ENCODE measurements at regions not wholly inside any gene's neighbourhood (a gene's known extent, or its start where the extent isn't known, plus 50 kb on each side); places are given as distances from the start of the nearest gene placed in this dataset.
A peak's percentile ranks its signal among the peaks of the same experiment; 100 is the strongest.
"Not testable (repeated sequence)": the region's sequence is repeated elsewhere in the genome, so short reads cannot be mapped to it uniquely, and the experiment has no call there.

DNA sequence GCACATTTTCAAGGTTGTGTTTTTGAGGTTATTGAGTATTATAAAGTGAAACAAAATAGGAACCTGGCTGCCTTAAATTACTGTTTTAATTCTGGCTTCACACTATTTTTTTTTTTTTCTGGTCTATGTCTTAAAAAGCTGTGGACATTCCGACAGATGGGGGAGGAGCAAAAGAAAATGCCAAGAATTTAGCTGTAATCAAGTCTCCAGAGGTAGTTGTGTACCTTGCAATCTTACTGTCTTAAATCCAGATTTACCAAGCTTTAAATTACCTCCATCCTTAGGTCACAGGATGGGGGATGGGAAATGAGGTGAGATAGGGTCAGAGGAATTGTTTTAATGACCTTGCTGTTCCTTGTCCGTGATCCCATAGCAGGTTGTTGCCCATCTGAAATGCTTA, 182.8 kb downstream of the UTRN start:
- Histone ChIP-seq H4K20me1 (ENCODE audit: insufficient read depth, low read length) (no peaks in the 10 kb centered on the region), H3K4me3 (ENCODE audit: insufficient read depth, low read length) (no peak overlapping the region), H3K27me3 (ENCODE audit: insufficient read depth, low read length) (no peaks in the 10 kb centered on the region), H3K27ac (ENCODE audit: low read depth, low read length) (no peak overlapping the region), H2AFZ (ENCODE audit: low read length) (no peak overlapping the region), H3K36me3 (ENCODE audit: insufficient read depth, low read length) (peaks cover 9% of the 10 kb centered on the region), H3K4me2 (ENCODE audit: insufficient read depth, low read length) (no peak overlapping the region), H3K9me3 (ENCODE audit: low read depth, low read length) (no peaks in the 10 kb centered on the region), H3K4me1 (ENCODE audit: insufficient read depth, low read length) (no peaks in the 10 kb centered on the region), H3K79me2 (ENCODE audit: insufficient read depth, low read length) (peaks cover 2% of the 10 kb centered on the region)
- no peak for DNase-seq (ENCODE audit: insufficient read length, low spot score, missing footprints)
- TF ChIP-seq, protein P1, sequence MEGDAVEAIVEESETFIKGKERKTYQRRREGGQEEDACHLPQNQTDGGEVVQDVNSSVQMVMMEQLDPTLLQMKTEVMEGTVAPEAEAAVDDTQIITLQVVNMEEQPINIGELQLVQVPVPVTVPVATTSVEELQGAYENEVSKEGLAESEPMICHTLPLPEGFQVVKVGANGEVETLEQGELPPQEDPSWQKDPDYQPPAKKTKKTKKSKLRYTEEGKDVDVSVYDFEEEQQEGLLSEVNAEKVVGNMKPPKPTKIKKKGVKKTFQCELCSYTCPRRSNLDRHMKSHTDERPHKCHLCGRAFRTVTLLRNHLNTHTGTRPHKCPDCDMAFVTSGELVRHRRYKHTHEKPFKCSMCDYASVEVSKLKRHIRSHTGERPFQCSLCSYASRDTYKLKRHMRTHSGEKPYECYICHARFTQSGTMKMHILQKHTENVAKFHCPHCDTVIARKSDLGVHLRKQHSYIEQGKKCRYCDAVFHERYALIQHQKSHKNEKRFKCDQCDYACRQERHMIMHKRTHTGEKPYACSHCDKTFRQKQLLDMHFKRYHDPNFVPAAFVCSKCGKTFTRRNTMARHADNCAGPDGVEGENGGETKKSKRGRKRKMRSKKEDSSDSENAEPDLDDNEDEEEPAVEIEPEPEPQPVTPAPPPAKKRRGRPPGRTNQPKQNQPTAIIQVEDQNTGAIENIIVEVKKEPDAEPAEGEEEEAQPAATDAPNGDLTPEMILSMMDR (IDR thresholded peaks at IDR 0.05; ENCODE audit: extremely low read depth, low read depth, low read length): no peak

DNA sequence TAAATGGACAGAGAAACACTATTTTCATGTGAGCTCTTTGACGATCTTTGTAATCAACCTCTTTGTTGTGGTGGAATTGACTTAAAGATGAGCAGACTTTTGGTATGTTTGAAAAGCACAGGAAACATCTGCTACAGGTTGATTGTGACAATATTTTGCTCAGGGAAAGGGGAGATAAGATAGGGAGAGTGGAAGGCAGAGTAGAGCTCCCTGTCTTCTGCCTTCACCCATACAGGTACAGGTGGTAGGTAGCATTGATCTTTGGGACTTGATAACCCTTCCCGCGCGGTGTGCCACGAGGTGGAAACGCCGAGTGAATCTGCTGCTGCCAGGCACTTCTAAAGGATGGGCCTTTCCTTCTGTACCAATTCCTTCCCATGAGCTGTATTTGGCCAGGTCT, 183.6 kb downstream of the UTRN start:
- Histone ChIP-seq H3K27me3 (ENCODE audit: insufficient read depth, low read length) (no peaks in the 10 kb centered on the region), H3K27ac (ENCODE audit: low read depth, low read length) (no peak overlapping the region), H3K9me3 (ENCODE audit: low read depth, low read length) (no peaks in the 10 kb centered on the region), H2AFZ (ENCODE audit: low read length) (no peak overlapping the region), H3K4me1 (ENCODE audit: insufficient read depth, low read length) (no peaks in the 10 kb centered on the region), H3K4me3 (ENCODE audit: insufficient read depth, low read length) (no peak overlapping the region), H3K4me2 (ENCODE audit: insufficient read depth, low read length) (no peak overlapping the region), H3K36me3 (ENCODE audit: insufficient read depth, low read length) (peaks cover 4% of the 10 kb centered on the region), H4K20me1 (ENCODE audit: insufficient read depth, low read length) (no peaks in the 10 kb centered on the region), H3K79me2 (ENCODE audit: insufficient read depth, low read length) (peaks cover 2% of the 10 kb centered on the region)
- DNase-seq (ENCODE audit: insufficient read length, low spot score, missing footprints): no peak
- TF ChIP-seq, protein P1 (IDR thresholded peaks at IDR 0.05; ENCODE audit: extremely low read depth, low read depth, low read length): no peak

DNA sequence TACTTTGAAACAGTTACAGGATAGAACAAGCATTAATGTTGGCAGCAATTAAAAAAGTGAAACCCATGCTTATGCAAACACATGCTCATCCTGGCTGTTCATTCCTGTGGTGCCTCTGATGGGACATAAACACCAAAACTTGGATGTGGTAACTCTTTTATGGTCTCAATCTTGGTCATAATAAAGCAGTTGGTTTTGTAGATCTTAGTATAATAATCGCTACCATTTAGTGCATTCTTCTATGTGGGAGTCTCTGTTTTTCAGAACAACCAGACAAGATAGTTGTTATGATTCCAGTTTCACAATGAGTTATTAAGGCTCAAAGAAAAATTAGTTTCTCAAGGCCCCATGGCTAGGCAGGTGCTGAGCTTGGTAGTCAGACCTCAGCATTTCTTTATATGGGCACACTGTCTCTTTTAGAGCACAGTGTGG, 184.0 kb downstream of the UTRN start:
- H3K36me3 ChIP-seq (ENCODE audit: insufficient read depth, low read length): peaks cover 6% of the 10 kb centered on the region
- H3K4me1 ChIP-seq (ENCODE audit: insufficient read depth, low read length): no peaks in the 10 kb centered on the region
- peak; percentile 64 for DNase-seq (ENCODE audit: insufficient read length, low spot score, missing footprints)
- H3K4me3 ChIP-seq (ENCODE audit: insufficient read depth, low read length): no peak overlapping the region
- H4K20me1 ChIP-seq (ENCODE audit: insufficient read depth, low read length): no peaks in the 10 kb centered on the region
- no peaks in the 10 kb centered on the region for H3K27me3 ChIP-seq (ENCODE audit: insufficient read depth, low read length)
- peaks cover 2% of the 10 kb centered on the region for H3K79me2 ChIP-seq (ENCODE audit: insufficient read depth, low read length)
- no peak overlapping the region for H2AFZ ChIP-seq (ENCODE audit: low read length)
- no peak overlapping the region for H3K4me2 ChIP-seq (ENCODE audit: insufficient read depth, low read length)
- TF ChIP-seq, protein P1 (IDR thresholded peaks at IDR 0.05; ENCODE audit: extremely low read depth, low read depth, low read length): no peak
- H3K9me3 ChIP-seq (ENCODE audit: low read depth, low read length): no peaks in the 10 kb centered on the region
- no peak overlapping the region for H3K27ac ChIP-seq (ENCODE audit: low read depth, low read length)

DNA sequence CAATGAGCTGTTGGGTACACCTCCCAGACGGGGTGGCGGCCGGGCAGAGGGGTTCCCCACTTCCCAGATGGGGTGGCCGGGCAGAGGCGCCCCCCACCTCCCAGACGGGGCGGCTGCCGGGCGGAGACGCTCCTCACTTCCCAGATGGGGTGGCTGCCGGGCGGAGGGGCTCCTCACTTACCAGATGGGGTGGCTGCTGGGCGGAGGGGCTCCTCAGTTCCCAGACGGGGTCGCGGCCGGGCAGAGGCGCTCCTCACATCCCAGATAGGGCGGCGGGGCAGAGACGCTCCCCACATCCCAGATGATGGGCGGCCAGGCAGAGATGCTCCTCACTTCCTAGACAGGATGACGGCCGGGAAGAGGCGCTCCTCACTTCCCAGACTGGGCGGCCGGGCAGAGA, 185.1 kb downstream of the UTRN start:
- H3K27ac ChIP-seq (ENCODE audit: low read depth, low read length); H3K27me3 ChIP-seq (ENCODE audit: insufficient read depth, low read length); H4K20me1 ChIP-seq (ENCODE audit: insufficient read depth, low read length); H3K4me2 ChIP-seq (ENCODE audit: insufficient read depth, low read length); H3K79me2 ChIP-seq (ENCODE audit: insufficient read depth, low read length); DNase-seq (ENCODE audit: insufficient read length, low spot score, missing footprints); H3K9me3 ChIP-seq (ENCODE audit: low read depth, low read length); H3K4me3 ChIP-seq (ENCODE audit: insufficient read depth, low read length); H2AFZ ChIP-seq (ENCODE audit: low read length); H3K4me1 ChIP-seq (ENCODE audit: insufficient read depth, low read length): not testable (repeated sequence)
- peaks cover 14% of the 10 kb centered on the region for H3K36me3 ChIP-seq (ENCODE audit: insufficient read depth, low read length)

Measured in osteoblast (primary cell).